ENCODE measurements at regions not wholly inside any gene's neighbourhood (a gene's known extent, or its start where the extent isn't known, plus 50 kb on each side); places are given as distances from the start of the nearest gene placed in this dataset.
"Not testable (repeated sequence)": the region's sequence is repeated elsewhere in the genome, so short reads cannot be mapped to it uniquely, and the experiment has no call there.

DNA sequence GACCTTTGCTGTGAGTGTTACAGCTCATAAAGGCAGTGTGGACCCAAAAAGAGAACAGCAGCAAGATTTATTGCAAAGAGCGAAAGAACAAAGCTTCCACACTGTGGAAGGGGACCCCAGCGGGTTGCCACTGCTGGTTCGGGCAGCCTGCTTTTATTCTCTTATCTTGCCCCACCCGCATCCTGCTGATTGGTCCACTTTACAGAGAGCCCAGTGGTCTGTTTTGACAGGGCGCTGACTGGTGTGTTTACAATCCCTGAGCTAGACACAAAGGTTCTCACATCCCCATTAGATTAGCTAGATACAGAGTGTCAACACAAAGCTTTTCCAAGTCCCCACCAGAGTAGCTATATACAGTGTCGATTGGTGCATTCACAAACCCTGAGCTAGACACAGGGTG, 1187.5 kb downstream of the NXPH1 start:
- H3K27me3 ChIP-seq (ENCODE audit: insufficient read depth, low read depth, low read length); H3K36me3 ChIP-seq (ENCODE audit: insufficient read depth, low read length); H3K4me2 ChIP-seq (ENCODE audit: low read length); H3F3A ChIP-seq (ENCODE audit: insufficient read depth, low read length, poor library complexity, severe bottlenecking); H3K9ac ChIP-seq (ENCODE audit: low read length); H3K9me3 ChIP-seq (ENCODE audit: low read length); H3K79me2 ChIP-seq (replicated peaks; ENCODE audit: insufficient read depth, low read length); H3K9me2 ChIP-seq (ENCODE audit: insufficient read depth, low read length); H3K27ac ChIP-seq (ENCODE audit: low read length); H3K4me3 ChIP-seq (ENCODE audit: low read length); H4K20me1 ChIP-seq (ENCODE audit: insufficient read depth); H2AFZ ChIP-seq (ENCODE audit: low read depth, low read length): not testable (repeated sequence)

DNA sequence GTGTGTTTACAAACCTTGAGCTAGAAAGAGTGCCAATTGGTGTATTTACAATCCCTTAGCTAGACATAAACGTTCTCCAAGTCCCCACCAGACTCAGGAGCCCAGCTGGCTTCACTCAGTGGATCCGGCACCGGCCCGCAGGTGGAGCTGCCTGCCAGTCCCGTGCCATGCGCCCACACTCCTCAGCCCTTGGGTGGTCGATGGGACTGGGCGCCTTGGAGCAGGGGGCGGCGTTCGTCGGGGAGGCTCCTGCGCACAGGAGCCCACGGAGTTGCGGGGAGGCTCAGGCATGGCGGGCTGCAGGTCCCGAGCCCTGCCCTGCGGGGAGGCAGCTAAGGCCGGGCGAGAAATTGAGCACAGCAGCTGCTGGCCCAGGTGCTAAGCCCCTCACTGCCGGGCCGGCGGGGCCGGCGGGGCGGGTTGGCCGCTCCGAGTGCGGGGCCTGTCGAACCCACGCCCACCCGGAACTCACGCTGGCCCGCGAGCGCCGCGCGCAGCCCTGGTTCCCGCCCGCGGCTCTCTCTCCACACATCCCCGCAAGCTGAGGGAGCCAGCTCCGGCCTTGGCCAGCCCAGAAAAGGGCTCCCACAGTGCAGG, 1188.0 kb downstream of the NXPH1 start:
- H3K27ac ChIP-seq (ENCODE audit: low read length); H3K9ac ChIP-seq (ENCODE audit: low read length); H3K4me3 ChIP-seq (ENCODE audit: low read length); H2AFZ ChIP-seq (ENCODE audit: low read depth, low read length); H3K27me3 ChIP-seq (ENCODE audit: insufficient read depth, low read depth, low read length); H3K9me3 ChIP-seq (ENCODE audit: low read length); H4K20me1 ChIP-seq (ENCODE audit: insufficient read depth); H3K4me2 ChIP-seq (ENCODE audit: low read length); H3K79me2 ChIP-seq (replicated peaks; ENCODE audit: insufficient read depth, low read length); H3K9me2 ChIP-seq (ENCODE audit: insufficient read depth, low read length); H3F3A ChIP-seq (ENCODE audit: insufficient read depth, low read length, poor library complexity, severe bottlenecking); H3K36me3 ChIP-seq (ENCODE audit: insufficient read depth, low read length): not testable (repeated sequence)

DNA sequence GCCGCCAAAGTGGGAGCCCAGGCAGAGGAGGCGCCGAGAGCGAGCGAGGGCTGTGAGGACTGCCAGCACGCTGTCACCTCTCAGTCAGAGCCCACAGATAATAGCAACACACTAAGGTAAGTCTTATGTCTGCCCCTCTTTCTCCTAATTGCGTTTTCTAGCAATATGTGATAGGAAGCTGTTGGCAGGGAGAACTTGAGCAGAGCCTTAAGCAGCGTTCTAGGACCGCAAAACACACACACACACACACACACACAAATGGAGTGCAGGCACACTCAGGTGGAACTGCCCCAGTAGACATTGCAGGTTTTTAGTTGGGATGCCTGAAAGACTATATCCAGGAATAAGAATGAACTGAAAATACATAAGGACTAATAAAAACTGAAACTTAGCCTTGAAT, 1188.5 kb downstream of the NXPH1 start:
- H3K9ac ChIP-seq (ENCODE audit: low read length): no peak overlapping the region
- H3K27ac ChIP-seq (ENCODE audit: low read length): no peak overlapping the region
- H3K4me2 ChIP-seq (ENCODE audit: low read length): no peak overlapping the region
- no peak overlapping the region for H3K4me3 ChIP-seq (ENCODE audit: low read length)
- H3K79me2 ChIP-seq (replicated peaks; ENCODE audit: insufficient read depth, low read length): no peaks in the 10 kb centered on the region
- no peaks in the 10 kb centered on the region for H3K9me3 ChIP-seq (ENCODE audit: low read length)
- TF ChIP-seq POLR2AphosphoS5 (IDR thresholded peaks at IDR 0.05): no peak
- no peak for TF ChIP-seq RAD21 (conservative IDR thresholded peaks at IDR 0.05)
- no peak for TF ChIP-seq EZH2 (IDR thresholded peaks at IDR 0.05; ENCODE audit: borderline replicate concordance, insufficient read depth, low read length, poor library complexity, severe bottlenecking)
- no peak for TF ChIP-seq MXI1 (conservative IDR thresholded peaks at IDR 0.05; ENCODE audit: poor library complexity, severe bottlenecking)
- TF ChIP-seq, protein P1, sequence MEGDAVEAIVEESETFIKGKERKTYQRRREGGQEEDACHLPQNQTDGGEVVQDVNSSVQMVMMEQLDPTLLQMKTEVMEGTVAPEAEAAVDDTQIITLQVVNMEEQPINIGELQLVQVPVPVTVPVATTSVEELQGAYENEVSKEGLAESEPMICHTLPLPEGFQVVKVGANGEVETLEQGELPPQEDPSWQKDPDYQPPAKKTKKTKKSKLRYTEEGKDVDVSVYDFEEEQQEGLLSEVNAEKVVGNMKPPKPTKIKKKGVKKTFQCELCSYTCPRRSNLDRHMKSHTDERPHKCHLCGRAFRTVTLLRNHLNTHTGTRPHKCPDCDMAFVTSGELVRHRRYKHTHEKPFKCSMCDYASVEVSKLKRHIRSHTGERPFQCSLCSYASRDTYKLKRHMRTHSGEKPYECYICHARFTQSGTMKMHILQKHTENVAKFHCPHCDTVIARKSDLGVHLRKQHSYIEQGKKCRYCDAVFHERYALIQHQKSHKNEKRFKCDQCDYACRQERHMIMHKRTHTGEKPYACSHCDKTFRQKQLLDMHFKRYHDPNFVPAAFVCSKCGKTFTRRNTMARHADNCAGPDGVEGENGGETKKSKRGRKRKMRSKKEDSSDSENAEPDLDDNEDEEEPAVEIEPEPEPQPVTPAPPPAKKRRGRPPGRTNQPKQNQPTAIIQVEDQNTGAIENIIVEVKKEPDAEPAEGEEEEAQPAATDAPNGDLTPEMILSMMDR (IDR thresholded peaks at IDR 0.05; ENCODE audit: poor library complexity, severe bottlenecking): no peak
- TF ChIP-seq, protein P2, sequence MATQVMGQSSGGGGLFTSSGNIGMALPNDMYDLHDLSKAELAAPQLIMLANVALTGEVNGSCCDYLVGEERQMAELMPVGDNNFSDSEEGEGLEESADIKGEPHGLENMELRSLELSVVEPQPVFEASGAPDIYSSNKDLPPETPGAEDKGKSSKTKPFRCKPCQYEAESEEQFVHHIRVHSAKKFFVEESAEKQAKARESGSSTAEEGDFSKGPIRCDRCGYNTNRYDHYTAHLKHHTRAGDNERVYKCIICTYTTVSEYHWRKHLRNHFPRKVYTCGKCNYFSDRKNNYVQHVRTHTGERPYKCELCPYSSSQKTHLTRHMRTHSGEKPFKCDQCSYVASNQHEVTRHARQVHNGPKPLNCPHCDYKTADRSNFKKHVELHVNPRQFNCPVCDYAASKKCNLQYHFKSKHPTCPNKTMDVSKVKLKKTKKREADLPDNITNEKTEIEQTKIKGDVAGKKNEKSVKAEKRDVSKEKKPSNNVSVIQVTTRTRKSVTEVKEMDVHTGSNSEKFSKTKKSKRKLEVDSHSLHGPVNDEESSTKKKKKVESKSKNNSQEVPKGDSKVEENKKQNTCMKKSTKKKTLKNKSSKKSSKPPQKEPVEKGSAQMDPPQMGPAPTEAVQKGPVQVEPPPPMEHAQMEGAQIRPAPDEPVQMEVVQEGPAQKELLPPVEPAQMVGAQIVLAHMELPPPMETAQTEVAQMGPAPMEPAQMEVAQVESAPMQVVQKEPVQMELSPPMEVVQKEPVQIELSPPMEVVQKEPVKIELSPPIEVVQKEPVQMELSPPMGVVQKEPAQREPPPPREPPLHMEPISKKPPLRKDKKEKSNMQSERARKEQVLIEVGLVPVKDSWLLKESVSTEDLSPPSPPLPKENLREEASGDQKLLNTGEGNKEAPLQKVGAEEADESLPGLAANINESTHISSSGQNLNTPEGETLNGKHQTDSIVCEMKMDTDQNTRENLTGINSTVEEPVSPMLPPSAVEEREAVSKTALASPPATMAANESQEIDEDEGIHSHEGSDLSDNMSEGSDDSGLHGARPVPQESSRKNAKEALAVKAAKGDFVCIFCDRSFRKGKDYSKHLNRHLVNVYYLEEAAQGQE (IDR thresholded peaks at IDR 0.05; ENCODE audit: borderline replicate concordance): no peak
- no peak for TF ChIP-seq SMC3 (conservative IDR thresholded peaks at IDR 0.05; ENCODE audit: poor library complexity)
- no peak overlapping the region for H2AFZ ChIP-seq (ENCODE audit: low read depth, low read length)
- H3K27me3 ChIP-seq (ENCODE audit: insufficient read depth, low read depth, low read length): no peaks in the 10 kb centered on the region
- no peaks in the 10 kb centered on the region for H3K36me3 ChIP-seq (ENCODE audit: insufficient read depth, low read length)
- H4K20me1 ChIP-seq (ENCODE audit: insufficient read depth): no peaks in the 10 kb centered on the region
- H3K9me2 ChIP-seq (ENCODE audit: insufficient read depth, low read length): no peaks in the 10 kb centered on the region
- no peaks in the 10 kb centered on the region for H3F3A ChIP-seq (ENCODE audit: insufficient read depth, low read length, poor library complexity, severe bottlenecking)

Measured in neural cell (in vitro differentiated cells).